Glutamatergic neuron (in vitro differentiated cells): ENCODE measurements at regions not wholly inside any gene's neighbourhood (a gene's known extent, or its start where the extent isn't known, plus 50 kb on each side); places are given as distances from the start of the nearest gene placed in this dataset.
"Not testable (repeated sequence)": the region's sequence is repeated elsewhere in the genome, so short reads cannot be mapped to it uniquely, and the experiment has no call there.

Experiments used
- DNase-seq: peaks from one replicate; pipeline ENCODE4 v3.0.0; 2022
- H3K27ac Mint-ChIP-seq: one replicate; pipeline ENCODE4 v1.8.0; 2020; ENCODE audit warnings: mild to moderate bottlenecking, mixed read lengths, inconsistent platforms; ENCODE audit not compliant: unreplicated experiment
- H3K27me3 Mint-ChIP-seq: one replicate; pipeline ENCODE4 v1.8.0; 2020; ENCODE audit warnings: mild to moderate bottlenecking, moderate library complexity, mixed read lengths, inconsistent platforms; ENCODE audit not compliant: unreplicated experiment
- H3K36me3 Mint-ChIP-seq: one replicate; pipeline ENCODE4 v1.8.0; 2020; ENCODE audit warnings: mild to moderate bottlenecking, mixed read lengths, inconsistent platforms; ENCODE audit not compliant: unreplicated experiment
- H3K4me1 Mint-ChIP-seq: one replicate; pipeline ENCODE4 v1.8.0; 2020; ENCODE audit warnings: mild to moderate bottlenecking, low read depth, mixed read lengths, inconsistent platforms; ENCODE audit not compliant: unreplicated experiment
- H3K4me3 Mint-ChIP-seq: one replicate; pipeline ENCODE4 v1.8.0; 2020; ENCODE audit warnings: mild to moderate bottlenecking, mixed read lengths, inconsistent platforms; ENCODE audit not compliant: unreplicated experiment
- H3K9me3 Mint-ChIP-seq: one replicate; pipeline ENCODE4 v1.8.0; 2020; ENCODE audit warnings: mild to moderate bottlenecking, moderate library complexity, mixed read lengths, inconsistent platforms; ENCODE audit not compliant: unreplicated experiment
- CTCF ChIP-seq: fragments of 200-600 bp; sonication (generic); IDR thresholded peaks from one replicate; pipeline ENCODE4 v1.5.0; 2021; ENCODE audit not compliant: partially characterized antibody, unreplicated experiment

GRCh38 chr1:30461640-30462039 is 261.7 kb downstream of the MATN1 start:
- DNase-seq = no peak
- H3K4me3 Mint-ChIP-seq = no peak overlapping the region

DNA sequence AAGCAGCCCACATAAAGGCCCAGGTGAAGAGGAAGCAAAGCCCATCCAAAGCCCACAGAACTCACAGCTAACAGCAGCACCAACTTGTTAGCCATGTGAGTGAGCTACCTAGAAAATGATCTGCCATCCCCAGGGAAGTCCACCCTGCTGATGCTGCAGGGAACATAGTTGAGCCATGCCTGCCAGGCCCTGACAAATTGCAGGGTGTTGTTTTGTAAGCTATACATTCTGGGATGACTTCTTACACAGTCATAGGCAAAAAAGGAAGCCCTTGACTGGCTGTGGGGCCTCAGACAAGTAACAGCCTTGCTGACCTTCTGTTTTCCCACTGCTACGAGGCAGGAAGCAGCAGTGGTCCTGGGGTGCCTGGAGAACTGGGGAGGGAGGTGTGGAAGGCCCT is 262.7 kb downstream of the MATN1 start:
- no peak for TF ChIP-seq CTCF
- H3K4me1 Mint-ChIP-seq = peaks cover 4% of the 10 kb centered on the region
- H3K27ac Mint-ChIP-seq = no peak overlapping the region
- H3K27me3 Mint-ChIP-seq = no peaks in the 10 kb centered on the region
- no peak overlapping the region for H3K4me3 Mint-ChIP-seq
- DNase-seq = no peak
- H3K9me3 Mint-ChIP-seq = peaks cover 2% of the 10 kb centered on the region
- H3K36me3 Mint-ChIP-seq = no peaks in the 10 kb centered on the region

More at GRCh38 chr1:30461640-30462039, 261.7 kb downstream of the MATN1 start:
- no peak for TF ChIP-seq CTCF
- Mint-ChIP-seq H3K27ac (no peak overlapping the region), H3K9me3 (peaks cover 2% of the 10 kb centered on the region), H3K27me3 (no peaks in the 10 kb centered on the region), H3K4me1 (peaks cover 4% of the 10 kb centered on the region), H3K36me3 (no peaks in the 10 kb centered on the region)

DNA sequence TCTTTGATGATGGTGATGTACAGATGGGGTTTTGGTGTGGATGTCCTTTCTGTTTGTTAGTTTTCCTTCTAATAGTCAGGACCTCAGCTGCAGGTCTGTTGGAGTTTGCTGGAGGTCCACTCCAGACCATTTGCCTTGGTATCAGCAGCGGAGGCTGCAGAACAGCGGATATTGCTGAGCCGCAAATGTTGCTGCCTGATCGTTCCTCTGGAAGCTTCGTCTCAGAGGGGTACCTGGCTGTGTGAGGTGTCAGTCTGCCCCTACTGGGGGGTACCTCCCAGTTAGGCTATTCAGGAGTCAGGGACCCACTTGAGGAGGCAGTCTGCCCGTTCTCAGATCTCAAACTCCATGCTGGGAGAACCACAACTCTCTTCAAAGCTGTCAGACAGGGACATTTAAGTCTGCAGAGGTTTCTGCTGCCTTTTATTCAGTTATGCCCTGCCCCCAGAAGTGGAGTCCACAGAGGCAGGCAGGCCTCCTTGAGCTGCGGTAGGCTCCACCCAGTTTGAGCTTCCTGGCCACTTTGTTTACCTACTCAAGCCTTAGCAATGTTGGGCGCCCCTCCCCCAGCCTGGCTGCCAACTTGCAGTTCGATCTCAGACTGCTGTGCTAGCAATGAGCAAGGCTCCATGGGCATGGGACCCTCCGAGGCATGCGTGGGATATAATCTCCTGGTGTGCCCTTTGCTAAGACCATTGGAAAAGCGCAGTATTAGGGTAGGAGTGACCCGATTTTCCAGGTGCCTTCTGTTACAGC is 264.5 kb downstream of the MATN1 start:
- H3K9me3 Mint-ChIP-seq, H3K4me1 Mint-ChIP-seq, H3K27ac Mint-ChIP-seq, H3K36me3 Mint-ChIP-seq, DNase-seq, H3K4me3 Mint-ChIP-seq, H3K27me3 Mint-ChIP-seq: not testable (repeated sequence)

DNA sequence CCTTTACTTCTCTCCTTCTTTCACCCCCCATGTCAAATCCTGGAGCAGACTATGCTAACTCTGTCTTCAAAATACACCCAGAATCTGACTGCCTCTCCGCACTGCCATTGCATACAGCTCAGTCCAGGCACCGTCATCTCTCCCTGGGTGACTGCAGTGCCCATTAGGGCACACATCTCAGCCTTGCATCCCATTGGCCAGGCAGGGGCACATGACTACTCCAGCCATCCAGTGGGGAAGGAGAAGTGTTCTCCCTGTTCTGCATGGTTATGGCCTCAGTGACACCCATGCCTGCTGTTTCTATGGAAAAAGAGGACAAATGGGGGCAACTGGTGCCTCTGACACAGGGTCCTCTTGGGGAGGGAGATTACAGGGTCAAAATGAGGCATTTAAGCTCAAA is 270.5 kb downstream of the MATN1 start:
- no peak for TF ChIP-seq CTCF

DNA sequence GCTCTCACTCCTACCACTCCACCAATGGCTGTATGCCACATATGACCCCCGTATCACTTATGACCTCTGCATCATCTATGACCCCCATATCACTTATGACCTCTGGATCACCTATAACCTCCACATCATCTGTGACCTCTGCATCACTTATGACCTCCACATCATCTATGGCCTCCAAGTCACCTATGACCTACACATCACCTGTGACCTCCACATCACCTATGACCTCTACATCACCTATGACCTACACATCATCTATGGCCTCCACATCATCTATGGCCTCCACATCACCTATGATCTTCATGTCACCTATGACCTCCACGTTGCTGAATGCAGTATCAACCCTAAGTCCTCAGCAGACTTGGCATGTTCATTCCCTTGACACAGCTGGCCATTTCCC is 271.2 kb downstream of the MATN1 start:
- Mint-ChIP-seq H3K27ac (no peak overlapping the region), H3K4me1 (no peaks in the 10 kb centered on the region), H3K36me3 (peaks cover 11% of the 10 kb centered on the region), H3K4me3 (no peak overlapping the region), H3K9me3 (peaks cover 5% of the 10 kb centered on the region), H3K27me3 (peaks cover 4% of the 10 kb centered on the region)
- DNase-seq = no peak
- TF ChIP-seq CTCF = no peak

More for the DNA sequence above, 270.5 kb downstream of the MATN1 start:
- no peak for DNase-seq
- peaks cover 7% of the 10 kb centered on the region for H3K9me3 Mint-ChIP-seq
- no peaks in the 10 kb centered on the region for H3K4me1 Mint-ChIP-seq
- H3K27ac Mint-ChIP-seq = no peak overlapping the region
- peaks cover 11% of the 10 kb centered on the region for H3K36me3 Mint-ChIP-seq
- no peak overlapping the region for H3K4me3 Mint-ChIP-seq
- H3K27me3 Mint-ChIP-seq = peaks cover 4% of the 10 kb centered on the region
